Tibial artery (tissue), 4 donors: ENCODE measurements at regions not wholly inside any gene's neighbourhood (a gene's known extent, or its start where the extent isn't known, plus 50 kb on each side); places are given as distances from the start of the nearest gene placed in this dataset.

ENCODE experiments used
- DNase-seq, 2 donors: peaks; one replicate each; pipeline ENCODE4 v3.0.0-alpha.2; 2019
- H3K27ac ChIP-seq, 2 donors: fragments of 200-600 bp; sonication (generic) in 1 of 2; 1 replicate in 1 of 2; 2 replicates in 1 of 2; pipeline ENCODE4 v1.5.1; 2018 to 2019; ENCODE audit warnings: mild to moderate bottlenecking in 1 of 2
- H3K27me3 ChIP-seq, 2 donors: fragments of 200-600 bp; sonication (generic) in 1 of 2; one replicate each; pipeline versions ENCODE4 v1.5.1 to v1.6.0; 2016 to 2019
- H3K36me3 ChIP-seq, 3 donors: fragments of 200-600 bp; sonication (generic) in 2 of 3; one replicate each; pipeline ENCODE4 v1.5.1; 2016 to 2019; ENCODE audit warnings: mild to moderate bottlenecking in 2 of 3
- H3K4me1 ChIP-seq, 4 donors: fragments of 200-600 bp; sonication (generic) in 2 of 4; 1 replicate in 3 of 4; 2 replicates in 1 of 4; pipeline ENCODE4 v1.5.1; 2016 to 2019
- H3K4me3 ChIP-seq, 2 donors: fragments of 200-600 bp; sonication (generic) in 1 of 2; 1 replicate in 1 of 2; 2 replicates in 1 of 2; pipeline ENCODE4 v1.5.1; 2018 to 2019; ENCODE audit warnings: mild to moderate bottlenecking in 2 of 2
- H3K9me3 ChIP-seq, 3 donors: fragments of 200-600 bp; sonication (generic) in 1 of 3; one replicate each; pipeline ENCODE4 v1.5.1; 2016 to 2019
- intact Hi-C: fragments of 100-400 bp; cut with DNase I; formaldehyde crosslinking; loops from one replicate; pipeline ENCODE4 v1.15.0; 2023; ENCODE audit warnings: low total_unique reads
- TF ChIP-seq, protein P1 (sequence below), 2 experiments: fragments of 200-600 bp in 1 of 2; fragments of 450-650 bp in 1 of 2; IDR thresholded peaks; one replicate each; pipeline ENCODE4 v1.5.1; 2017 to 2019; ENCODE audit warnings: antibody characterized with exemption in 2 of 2, mild to moderate bottlenecking in 1 of 2, moderate library complexity in 1 of 2

DNA sequence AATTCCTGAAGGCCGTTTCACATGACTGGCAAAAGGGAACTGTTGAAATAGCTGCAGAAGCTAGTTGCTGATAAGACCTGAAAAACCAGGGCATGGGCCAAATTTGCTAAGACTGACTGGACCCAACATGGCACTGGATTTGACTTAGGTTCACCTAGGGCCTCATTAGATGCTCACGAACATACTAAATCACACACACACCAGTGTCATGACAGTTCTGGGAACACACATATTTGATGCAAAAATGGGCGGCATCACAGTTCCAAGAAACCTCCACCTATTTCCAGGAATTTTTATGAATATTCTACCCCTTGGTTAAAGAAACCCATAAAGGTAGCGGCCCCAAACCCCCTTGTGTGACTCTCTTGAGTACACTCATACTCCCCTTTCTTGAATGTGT, 99.6 kb upstream of the OBI1 start:
- intact Hi-C loops: no loop called here
- Histone ChIP-seq H3K9me3 (no peaks in the 10 kb centered on the region), H3K36me3 (no peaks in the 10 kb centered on the region), H3K4me1 (no peaks in the 10 kb centered on the region), H3K4me3 (no peak overlapping the region), H3K27ac (no peak overlapping the region), H3K27me3 (no peaks in the 10 kb centered on the region)
- TF ChIP-seq, protein P1, sequence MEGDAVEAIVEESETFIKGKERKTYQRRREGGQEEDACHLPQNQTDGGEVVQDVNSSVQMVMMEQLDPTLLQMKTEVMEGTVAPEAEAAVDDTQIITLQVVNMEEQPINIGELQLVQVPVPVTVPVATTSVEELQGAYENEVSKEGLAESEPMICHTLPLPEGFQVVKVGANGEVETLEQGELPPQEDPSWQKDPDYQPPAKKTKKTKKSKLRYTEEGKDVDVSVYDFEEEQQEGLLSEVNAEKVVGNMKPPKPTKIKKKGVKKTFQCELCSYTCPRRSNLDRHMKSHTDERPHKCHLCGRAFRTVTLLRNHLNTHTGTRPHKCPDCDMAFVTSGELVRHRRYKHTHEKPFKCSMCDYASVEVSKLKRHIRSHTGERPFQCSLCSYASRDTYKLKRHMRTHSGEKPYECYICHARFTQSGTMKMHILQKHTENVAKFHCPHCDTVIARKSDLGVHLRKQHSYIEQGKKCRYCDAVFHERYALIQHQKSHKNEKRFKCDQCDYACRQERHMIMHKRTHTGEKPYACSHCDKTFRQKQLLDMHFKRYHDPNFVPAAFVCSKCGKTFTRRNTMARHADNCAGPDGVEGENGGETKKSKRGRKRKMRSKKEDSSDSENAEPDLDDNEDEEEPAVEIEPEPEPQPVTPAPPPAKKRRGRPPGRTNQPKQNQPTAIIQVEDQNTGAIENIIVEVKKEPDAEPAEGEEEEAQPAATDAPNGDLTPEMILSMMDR (IDR thresholded peaks at IDR 0.05): no peak
- DNase-seq: no peak

DNA sequence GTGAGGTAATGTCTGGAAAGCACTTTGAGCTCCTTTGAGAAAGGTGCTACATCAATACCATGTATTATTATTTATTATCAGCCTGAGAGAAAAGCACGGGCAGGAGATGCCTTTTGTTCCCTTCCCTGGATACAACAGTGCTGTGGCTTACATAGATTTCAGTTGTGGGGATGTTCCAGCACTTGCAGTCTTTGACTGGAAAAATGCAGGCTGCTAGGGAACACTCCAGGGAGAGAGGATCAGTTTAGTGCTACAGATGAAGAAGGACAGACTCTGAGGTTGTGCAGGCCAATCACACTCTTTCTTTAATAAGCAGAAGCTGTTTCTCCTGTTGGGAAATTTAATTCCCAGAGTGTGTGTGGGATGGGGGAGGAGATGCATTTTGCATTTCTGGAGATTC, 94.5 kb upstream of the OBI1 start:
- Histone ChIP-seq H3K27me3 (no peaks in the 10 kb centered on the region), H3K4me1 (no peaks in the 10 kb centered on the region), H3K27ac (no peak overlapping the region), H3K9me3 (no peaks in the 10 kb centered on the region), H3K4me3 (no peak overlapping the region), H3K36me3 (no peaks in the 10 kb centered on the region)
- intact Hi-C loops: no loop called here
- no peak for DNase-seq
- TF ChIP-seq, protein P1 (IDR thresholded peaks at IDR 0.05): no peak

DNA sequence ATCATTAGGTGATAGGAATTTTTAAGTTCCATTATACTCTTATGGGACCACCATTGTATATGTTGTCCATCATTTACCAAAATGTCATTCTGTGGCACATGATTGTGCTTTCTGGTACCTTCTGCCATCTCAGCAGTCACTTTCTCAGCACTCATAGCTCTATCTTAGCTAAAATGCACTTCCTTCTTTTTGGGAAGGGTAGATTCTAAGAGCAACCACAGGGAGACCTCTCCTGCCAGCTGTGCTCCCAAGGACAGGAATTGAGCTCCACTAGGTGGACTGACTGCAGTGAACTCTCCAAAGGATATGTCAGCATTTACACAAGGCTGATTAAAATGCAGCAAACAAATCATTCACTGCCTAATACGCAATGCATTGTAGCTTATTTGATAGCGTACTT, 91.8 kb upstream of the OBI1 start:
- TF ChIP-seq, protein P1 (IDR thresholded peaks at IDR 0.05): no peak
- no peaks in the 10 kb centered on the region for H3K9me3 ChIP-seq
- no peak overlapping the region for H3K27ac ChIP-seq
- intact Hi-C loops: no loop called here
- no peak for DNase-seq
- no peaks in the 10 kb centered on the region for H3K27me3 ChIP-seq
- H3K4me1 ChIP-seq: no peaks in the 10 kb centered on the region
- H3K4me3 ChIP-seq: no peak overlapping the region
- no peaks in the 10 kb centered on the region for H3K36me3 ChIP-seq

DNA sequence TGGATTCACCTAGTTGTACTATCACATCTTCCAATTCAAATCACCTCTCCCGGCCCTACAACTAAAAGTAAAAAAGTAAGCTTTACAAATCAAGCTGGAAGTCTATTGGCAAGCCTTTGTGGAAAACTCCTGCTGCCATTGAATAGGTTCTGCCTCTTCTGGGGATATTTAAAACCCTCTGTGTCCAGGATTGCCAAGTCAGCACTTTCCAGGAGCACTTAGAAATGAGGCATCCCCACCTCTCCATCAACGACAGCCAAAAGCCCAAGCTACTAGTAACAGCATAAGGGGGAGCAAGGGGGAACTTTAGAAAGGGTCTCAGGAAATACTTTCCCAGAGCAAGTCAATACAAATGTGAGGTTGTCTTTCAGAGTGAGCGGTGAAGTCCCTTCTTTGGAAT, 85.0 kb upstream of the OBI1 start:
- H3K9me3 ChIP-seq: no peaks in the 10 kb centered on the region
- no peak overlapping the region for H3K27ac ChIP-seq
- TF ChIP-seq, protein P1 (IDR thresholded peaks at IDR 0.05): no peak
- DNase-seq: no peak
- intact Hi-C loops: no loop called here
- H3K4me1 ChIP-seq: no peaks in the 10 kb centered on the region
- no peaks in the 10 kb centered on the region for H3K36me3 ChIP-seq
- no peaks in the 10 kb centered on the region for H3K27me3 ChIP-seq
- no peak overlapping the region for H3K4me3 ChIP-seq

DNA sequence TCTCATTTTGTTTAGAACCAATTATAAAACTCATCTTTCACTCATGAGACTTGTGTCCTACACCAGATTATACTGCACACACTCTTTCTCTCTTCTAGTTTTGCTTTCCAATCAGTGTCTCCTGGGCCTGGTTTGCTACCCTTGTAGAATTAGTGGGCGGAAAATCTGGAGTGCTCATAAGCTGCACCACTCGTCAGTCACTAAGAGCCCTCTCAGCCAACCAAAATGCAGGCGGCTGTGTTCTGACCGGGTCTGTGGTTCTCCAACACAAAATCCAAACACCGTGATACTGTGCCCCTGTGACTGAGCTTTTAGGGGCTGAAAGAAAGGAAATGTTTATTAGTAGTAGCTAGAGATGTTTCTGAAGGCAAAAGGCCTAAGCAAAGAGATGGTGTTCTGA, 83.7 kb upstream of the OBI1 start:
- Histone ChIP-seq H3K4me1 (no peaks in the 10 kb centered on the region), H3K27ac (no peak overlapping the region), H3K9me3 (no peaks in the 10 kb centered on the region), H3K27me3 (no peaks in the 10 kb centered on the region), H3K36me3 (no peaks in the 10 kb centered on the region), H3K4me3 (no peak overlapping the region)
- intact Hi-C loops: no loop called here
- TF ChIP-seq, protein P1 (IDR thresholded peaks at IDR 0.05): no peak
- DNase-seq: no peak

DNA sequence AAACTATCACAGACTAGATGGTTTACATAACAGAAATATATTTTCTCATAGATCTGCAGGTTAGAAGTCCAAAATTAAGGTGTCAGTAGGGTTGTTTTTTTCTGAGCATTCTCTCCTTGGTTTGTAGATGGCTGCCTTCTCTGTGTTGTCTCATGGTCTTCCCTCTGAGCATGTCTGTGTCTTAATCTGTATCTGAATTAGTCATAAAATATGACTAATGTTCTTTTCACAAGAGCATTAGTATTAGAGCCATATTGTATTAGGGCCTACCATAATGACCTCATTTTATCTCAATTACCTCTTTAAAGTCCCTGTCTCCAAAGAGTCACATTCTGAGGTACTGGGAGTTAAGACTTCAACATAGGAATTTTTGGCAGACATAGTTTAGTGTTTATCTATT, 77.2 kb upstream of the OBI1 start:
- Histone ChIP-seq H3K27me3 (no peaks in the 10 kb centered on the region), H3K36me3 (no peaks in the 10 kb centered on the region), H3K27ac (no peak overlapping the region), H3K9me3 (no peaks in the 10 kb centered on the region), H3K4me3 (no peak overlapping the region), H3K4me1 (no peaks in the 10 kb centered on the region)
- intact Hi-C loops: no loop called here
- TF ChIP-seq, protein P1 (IDR thresholded peaks at IDR 0.05): no peak
- DNase-seq: no peak
